ENCODE measurements at regions not wholly inside any gene's neighbourhood (a gene's known extent, or its start where the extent isn't known, plus 50 kb on each side); places are given as distances from the start of the nearest gene placed in this dataset.

DNA sequence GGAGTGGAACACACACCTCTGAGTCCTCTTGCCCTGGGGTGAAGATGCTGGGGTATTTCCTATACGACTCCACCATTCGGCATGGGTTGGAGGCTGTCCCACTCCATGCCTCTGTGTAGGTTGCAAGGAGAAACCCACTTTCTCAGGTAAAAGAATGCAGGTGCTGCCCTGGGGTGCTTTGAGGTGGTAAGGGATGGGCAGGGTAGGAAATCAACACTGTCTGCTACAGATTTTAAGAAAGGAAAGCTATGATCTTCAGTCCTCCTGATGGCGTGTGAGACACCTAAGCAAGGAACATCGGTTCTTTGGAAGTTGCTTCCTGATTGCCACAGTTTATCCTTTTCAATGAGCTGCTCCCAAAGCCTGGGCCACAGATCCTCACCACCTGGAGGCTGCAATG lies 209.2 kb downstream of the NCK2 start:
- ATAC-seq, result no peak; a peak in 1 of 6 replicates
- ChIA-PET CTCF (interaction anchor here (0.6 kb wide), 2 partner anchors 13 to 458 kb away, joined by 3 read pairs; no protein-coding TSS in a partner anchor), POLR2A (no interaction called here)
- WGBS (ENCODE audit: missing lambda C conversion rate), result 67% methylated on average over 4 of the region's 4 CpGs
- peaks cover 5% of the 10 kb centered on the region; the same call in 1 of the 3 replicates for H3K9me3 ChIP-seq
- no peaks in the 10 kb centered on the region for H3K4me1 ChIP-seq
- no peak overlapping the region for H3K27ac ChIP-seq
- no peak for FAIRE-seq
- no peak overlapping the region for H3K4me2 ChIP-seq
- no peak overlapping the region for H3K4me3 ChIP-seq
- DNase-seq (ENCODE audit: low read depth in 1 of 2, low spot score in 1 of 2), result no peak
- no peak for TF ChIP-seq PHF8 (IDR thresholded peaks at IDR 0.05; ENCODE audit: borderline replicate concordance, low read depth)
- TF ChIP-seq, protein P1, sequence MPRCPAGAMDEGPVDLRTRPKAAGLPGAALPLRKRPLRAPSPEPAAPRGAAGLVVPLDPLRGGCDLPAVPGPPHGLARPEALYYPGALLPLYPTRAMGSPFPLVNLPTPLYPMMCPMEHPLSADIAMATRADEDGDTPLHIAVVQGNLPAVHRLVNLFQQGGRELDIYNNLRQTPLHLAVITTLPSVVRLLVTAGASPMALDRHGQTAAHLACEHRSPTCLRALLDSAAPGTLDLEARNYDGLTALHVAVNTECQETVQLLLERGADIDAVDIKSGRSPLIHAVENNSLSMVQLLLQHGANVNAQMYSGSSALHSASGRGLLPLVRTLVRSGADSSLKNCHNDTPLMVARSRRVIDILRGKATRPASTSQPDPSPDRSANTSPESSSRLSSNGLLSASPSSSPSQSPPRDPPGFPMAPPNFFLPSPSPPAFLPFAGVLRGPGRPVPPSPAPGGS (IDR thresholded peaks at IDR 0.05), result no peak
- no peak for TF ChIP-seq CHD4 (IDR thresholded peaks at IDR 0.05; ENCODE audit: borderline replicate concordance)

DNA sequence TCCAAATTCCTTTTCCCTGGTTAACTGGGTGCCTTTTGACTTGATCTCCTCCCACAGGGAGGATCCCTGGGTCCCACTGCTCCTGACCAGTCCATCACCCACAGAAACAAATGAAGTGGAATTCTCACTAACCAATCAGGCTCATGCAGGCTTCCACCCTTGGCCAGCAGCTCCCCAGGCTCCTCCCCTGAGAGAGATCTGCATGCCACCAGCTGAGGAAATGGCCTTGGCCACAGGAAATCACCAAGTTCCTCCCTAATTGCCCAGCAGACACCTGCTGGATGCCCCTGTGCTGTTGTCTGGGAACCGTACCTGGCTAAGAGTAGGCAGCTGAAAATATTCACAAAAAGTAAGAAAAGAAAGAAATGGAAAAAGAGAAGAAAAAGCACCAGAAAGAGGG lies 207.4 kb downstream of the NCK2 start:
- POLR2A ChIA-PET, result no interaction called here
- Histone ChIP-seq H3K4me3 (no peak overlapping the region), H3K27ac (no peak overlapping the region), H3K4me2 (no peak overlapping the region), H3K4me1 (no peaks in the 10 kb centered on the region), H3K9me3 (no peaks in the 10 kb centered on the region)
- DNase-seq (ENCODE audit: low read depth in 1 of 2, low spot score in 1 of 2) (no peak), ATAC-seq (no peak), FAIRE-seq (no peak)
- TF ChIP-seq, protein P2, sequence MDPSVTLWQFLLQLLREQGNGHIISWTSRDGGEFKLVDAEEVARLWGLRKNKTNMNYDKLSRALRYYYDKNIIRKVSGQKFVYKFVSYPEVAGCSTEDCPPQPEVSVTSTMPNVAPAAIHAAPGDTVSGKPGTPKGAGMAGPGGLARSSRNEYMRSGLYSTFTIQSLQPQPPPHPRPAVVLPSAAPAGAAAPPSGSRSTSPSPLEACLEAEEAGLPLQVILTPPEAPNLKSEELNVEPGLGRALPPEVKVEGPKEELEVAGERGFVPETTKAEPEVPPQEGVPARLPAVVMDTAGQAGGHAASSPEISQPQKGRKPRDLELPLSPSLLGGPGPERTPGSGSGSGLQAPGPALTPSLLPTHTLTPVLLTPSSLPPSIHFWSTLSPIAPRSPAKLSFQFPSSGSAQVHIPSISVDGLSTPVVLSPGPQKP (IDR thresholded peaks at IDR 0.05; ENCODE audit: low read depth, low read length), result no peak
- TF ChIP-seq CBX2 (IDR thresholded peaks at IDR 0.05; ENCODE audit: borderline replicate concordance, low read depth) (no peak), CHD4 (IDR thresholded peaks at IDR 0.05; ENCODE audit: borderline replicate concordance) (no peak), NPAS2 (CRISPR knock-in tag; IDR thresholded peaks at IDR 0.05; ENCODE audit: borderline replicate concordance) (no peak), EP300 (IDR thresholded peaks at IDR 0.05) (no peak), NFE2L2 (conservative IDR thresholded peaks at IDR 0.05; ENCODE audit: low read length) (no peak), POLR2A (IDR thresholded peaks at IDR 0.05; ENCODE audit: low read length) (no peak), FOSB (CRISPR knock-in tag; IDR thresholded peaks at IDR 0.05) (no peak), MAFK (IDR thresholded peaks at IDR 0.05; ENCODE audit: partially characterized antibody) (no peak), RCOR1 (IDR thresholded peaks at IDR 0.05; ENCODE audit: low read depth, low read length) (no peak)
- TF ChIP-seq, protein P3, sequence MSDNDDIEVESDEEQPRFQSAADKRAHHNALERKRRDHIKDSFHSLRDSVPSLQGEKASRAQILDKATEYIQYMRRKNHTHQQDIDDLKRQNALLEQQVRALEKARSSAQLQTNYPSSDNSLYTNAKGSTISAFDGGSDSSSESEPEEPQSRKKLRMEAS (IDR thresholded peaks at IDR 0.05), result no peak
- CTCF ChIA-PET, result no interaction called here
- 7% methylated on average over 1 of the region's 1 CpG for WGBS (ENCODE audit: missing lambda C conversion rate)

DNA sequence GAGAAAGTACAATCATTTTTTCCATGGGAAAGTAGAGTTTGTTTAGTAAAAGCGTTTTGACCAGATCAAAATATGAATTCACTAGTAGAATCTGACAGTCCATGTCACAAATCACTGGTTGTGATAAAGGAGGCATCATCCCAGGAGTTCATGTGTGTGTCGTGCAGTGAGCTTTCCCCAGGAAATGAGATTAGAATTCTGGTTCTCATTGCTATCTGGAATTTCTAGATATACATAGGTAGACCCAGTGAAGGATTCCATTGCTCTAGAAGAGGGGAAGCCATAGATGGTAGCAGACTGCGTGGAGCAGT lies 206.6 kb downstream of the NCK2 start:
- DNase-seq (ENCODE audit: low read depth in 1 of 2, low spot score in 1 of 2) (no peak), FAIRE-seq (no peak), ATAC-seq (no peak)
- WGBS (ENCODE audit: missing lambda C conversion rate), result 34% methylated on average over 3 of the region's 3 CpGs
- Histone ChIP-seq H3K4me1 (no peaks in the 10 kb centered on the region), H3K27ac (no peak overlapping the region), H3K9me3 (no peaks in the 10 kb centered on the region), H3K4me3 (no peak overlapping the region), H3K4me2 (no peak overlapping the region)
- no peak for TF ChIP-seq CEBPB (IDR thresholded peaks at IDR 0.05)
- TF ChIP-seq CBX8 (IDR thresholded peaks at IDR 0.05), result no peak
- no peak for TF ChIP-seq HOXB13 (CRISPR knock-in tag; IDR thresholded peaks at IDR 0.05; ENCODE audit: low read depth)
- no peak for TF ChIP-seq RNF2 (IDR thresholded peaks at IDR 0.05; ENCODE audit: borderline replicate concordance, low read depth)
- TF ChIP-seq, protein P3 (IDR thresholded peaks at IDR 0.05), result no peak
- no peak for TF ChIP-seq SREBF2 (IDR thresholded peaks at IDR 0.05)
- TF ChIP-seq ZNF302 (CRISPR knock-in tag; IDR thresholded peaks at IDR 0.05), result no peak
- TF ChIP-seq ZSCAN20 (CRISPR knock-in tag; IDR thresholded peaks at IDR 0.05), result no peak
- no peak for TF ChIP-seq MAZ (IDR thresholded peaks at IDR 0.05; ENCODE audit: borderline replicate concordance, low read depth, low read length)
- no peak for TF ChIP-seq PHF8 (IDR thresholded peaks at IDR 0.05; ENCODE audit: borderline replicate concordance, low read depth)
- TF ChIP-seq ZC3H11A (IDR thresholded peaks at IDR 0.05), result no peak
- TF ChIP-seq HOXA7 (CRISPR knock-in tag; IDR thresholded peaks at IDR 0.05), result no peak
- ChIA-PET POLR2A (no interaction called here), CTCF (no interaction called here)

Data from A549 (cell line).